Posterior cingulate gyrus (tissue), 11 donors: ENCODE measurements at regions not wholly inside any gene's neighbourhood (a gene's known extent, or its start where the extent isn't known, plus 50 kb on each side); places are given as distances from the start of the nearest gene placed in this dataset.

Experiments
- DNase-seq, 10 donors: peaks; one replicate each; pipeline versions ENCODE4 v3.0.0 to v3.0.0-alpha.2; 2020 to 2021; ENCODE audit warnings: mixed read lengths in 3 of 10
- intact Hi-C: fragments of 100-400 bp; cut with DNase I; formaldehyde crosslinking; loops from one replicate; pipeline ENCODE4 v1.15.1; 2023

- intact Hi-C loops, result loop anchor here (10.0 kb wide), 1 partner anchor 79 kb away; no protein-coding TSS in a partner anchor
- DNase-seq, result no peak
Measured at GRCh38 chr21:31395791-31396190, 51.7 kb upstream of the TIAM1 start.

DNA sequence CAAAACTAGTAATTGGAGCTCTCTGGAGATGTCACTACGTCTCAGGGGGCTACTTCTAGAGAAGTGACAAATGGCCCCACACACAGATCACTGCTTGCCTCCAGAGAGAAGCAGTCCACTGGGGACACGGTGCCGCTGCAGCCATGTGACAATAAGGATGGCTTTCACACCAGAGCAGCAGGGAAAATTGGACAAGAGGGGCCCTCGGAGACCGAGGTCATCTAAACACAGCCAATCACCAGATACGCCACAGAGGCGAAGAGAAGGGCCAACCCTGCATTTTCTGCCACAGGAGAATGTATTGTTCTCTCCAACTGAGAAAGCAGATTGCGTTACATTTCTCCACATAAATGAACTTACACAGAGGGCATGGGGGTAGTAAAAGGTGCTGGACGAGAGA lies 51.2 kb upstream of the TIAM1 start:
- intact Hi-C loops, result loop anchor here (10.0 kb wide), 1 partner anchor 80 kb away; no protein-coding TSS in a partner anchor
- DNase-seq, result peak in 8 of 10 donors; percentile 33 to 92 (median 47)

DNA sequence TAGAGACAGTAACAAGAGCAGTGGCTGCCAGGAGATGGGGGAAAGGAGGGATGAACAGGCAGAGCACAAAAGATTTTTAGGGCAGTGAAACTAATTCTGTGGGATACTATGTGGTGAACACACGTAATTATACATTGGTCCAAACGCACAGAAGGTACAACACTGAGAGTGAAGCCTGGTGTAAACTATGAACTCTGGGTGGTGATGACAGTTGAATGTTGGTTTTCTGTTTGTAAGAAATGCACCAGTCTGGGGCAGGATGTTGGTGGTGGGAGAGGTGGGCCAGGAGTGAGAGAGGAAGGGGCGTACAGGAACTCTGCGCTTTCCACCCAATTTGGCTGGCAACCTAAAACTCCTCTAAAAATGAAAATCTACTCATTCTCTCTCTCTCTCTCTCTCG lies 50.2 kb upstream of the TIAM1 start:
- intact Hi-C loops, result loop anchor here (10.0 kb wide), 1 partner anchor 80 kb away; no protein-coding TSS in a partner anchor
- no peak for DNase-seq
